ENCODE measurements at regions not wholly inside any gene's neighbourhood (a gene's known extent, or its start where the extent isn't known, plus 50 kb on each side); places are given as distances from the start of the nearest gene placed in this dataset.

- DNase-seq (ENCODE audit: low read depth) = no peak
- no peak overlapping the region for H3K4me3 ChIP-seq (ENCODE audit: low read depth, low read length)
- no peak for TF ChIP-seq CTCF (IDR thresholded peaks at IDR 0.05; ENCODE audit: insufficient read depth, low read length)
Observed at GRCh38 chr2:128777196-128778035, 458.7 kb upstream of the HS6ST1 start.

GRCh38 chr2:128778843-128779242, 460.2 kb upstream of the HS6ST1 start:
- H3K4me3 ChIP-seq (ENCODE audit: low read depth, low read length) = no peak overlapping the region
- no peak for DNase-seq (ENCODE audit: low read depth)
- no peak for TF ChIP-seq CTCF (IDR thresholded peaks at IDR 0.05; ENCODE audit: insufficient read depth, low read length)

- no peak for TF ChIP-seq CTCF (IDR thresholded peaks at IDR 0.05; ENCODE audit: insufficient read depth, low read length)
- no peak for DNase-seq (ENCODE audit: low read depth)
- H3K4me3 ChIP-seq (ENCODE audit: low read depth, low read length) = no peak overlapping the region
Observed at GRCh38 chr2:128779301-128780095, 460.8 kb upstream of the HS6ST1 start.

- no peak for TF ChIP-seq CTCF (IDR thresholded peaks at IDR 0.05; ENCODE audit: insufficient read depth, low read length)
- no peak for DNase-seq (ENCODE audit: low read depth)
- no peak overlapping the region for H3K4me3 ChIP-seq (ENCODE audit: low read depth, low read length)
Observed at GRCh38 chr2:128780434-128781080, 461.9 kb upstream of the HS6ST1 start.

- no peak for TF ChIP-seq CTCF (IDR thresholded peaks at IDR 0.05; ENCODE audit: insufficient read depth, low read length)
- DNase-seq (ENCODE audit: low read depth) = no peak
- H3K4me3 ChIP-seq (ENCODE audit: low read depth, low read length) = no peak overlapping the region
Observed at GRCh38 chr2:128781166-128781565, 462.5 kb upstream of the HS6ST1 start.

GRCh38 chr2:128781585-128782385, 463.1 kb upstream of the HS6ST1 start:
- no peak for DNase-seq (ENCODE audit: low read depth)
- H3K4me3 ChIP-seq (ENCODE audit: low read depth, low read length) = no peak overlapping the region
- no peak for TF ChIP-seq CTCF (IDR thresholded peaks at IDR 0.05; ENCODE audit: insufficient read depth, low read length)

Measured in fibroblast of the aortic adventitia (primary cell).